ENCODE measurements at regions not wholly inside any gene's neighbourhood (a gene's known extent, or its start where the extent isn't known, plus 50 kb on each side); places are given as distances from the start of the nearest gene placed in this dataset.

DNA sequence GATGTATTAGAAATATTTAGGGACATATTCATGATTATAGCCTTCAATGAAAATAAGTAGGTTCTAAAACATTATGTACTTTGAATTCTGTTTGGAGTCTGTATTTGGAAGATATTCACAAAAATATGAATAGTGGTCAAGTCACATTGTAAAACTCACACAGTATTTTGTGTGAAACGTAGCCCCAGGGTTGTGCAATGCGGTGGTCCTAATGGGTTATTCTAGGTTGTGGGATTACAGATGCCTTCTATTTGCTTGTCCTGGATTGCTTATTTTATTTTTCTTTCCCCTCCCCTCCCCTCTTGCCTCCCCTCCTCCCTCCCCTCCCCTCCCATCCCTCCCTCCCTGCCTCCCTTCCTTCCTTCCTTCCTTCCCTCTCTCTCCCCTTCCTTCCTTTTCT is 93.7 kb upstream of the THUMPD2 start:
- FAIRE-seq = no peak

DNA sequence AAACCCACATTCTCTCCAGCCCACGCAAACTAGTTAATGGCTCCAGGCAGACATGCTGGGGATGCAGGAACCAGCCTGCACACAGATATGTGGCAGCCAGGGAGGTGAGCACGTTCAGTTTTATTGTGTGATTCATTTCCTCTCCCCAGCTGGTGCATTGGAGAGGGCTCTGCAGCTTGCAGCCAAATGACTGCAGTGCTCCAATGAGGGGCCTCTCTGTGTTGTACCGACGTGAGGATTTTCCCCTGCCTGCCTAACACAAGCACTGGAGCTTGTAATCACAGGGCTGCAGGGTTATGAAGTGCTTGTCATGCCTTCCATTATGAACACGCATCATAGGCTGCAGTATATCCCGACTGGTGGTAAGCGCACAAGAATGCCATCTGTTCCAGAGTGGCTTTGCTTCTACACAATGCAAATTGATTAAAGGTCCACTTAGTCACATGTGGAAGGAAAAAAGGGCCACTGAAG is 92.3 kb upstream of the THUMPD2 start:
- intact Hi-C loops (cut with micrococcal nuclease) = no loop called here
- no peak overlapping the region for H3K4me2 ChIP-seq (ENCODE audit: insufficient read depth, low read length)
- FAIRE-seq = no peak
- no peak for TF ChIP-seq ESRRB (CRISPR knock-in tag; IDR thresholded peaks at IDR 0.05; ENCODE audit: borderline replicate concordance)
- H3K27me3 ChIP-seq (ENCODE audit: control insufficient read depth in 2 of 2, insufficient read depth in 2 of 2, low read length in 2 of 2) = peaks cover 0 to 6% of the 10 kb centered on the region in 2 experiments; a peak in 2 of 5 replicates
- 1% methylated on average over 7 of the region's 7 CpGs for WGBS (ENCODE audit: insufficient coverage, low coverage, missing lambda C conversion rate)
- no peak overlapping the region for H2AFZ ChIP-seq (ENCODE audit: low read depth, low read length)
- in situ Hi-C loops (cut with MboI) = no loop called here
- no peaks in the 10 kb centered on the region for H3K9me3 ChIP-seq (replicated peaks; ENCODE audit: control insufficient read depth, insufficient read depth, low read depth, low read length)
- CTCF ChIA-PET (ENCODE audit: low intra/inter-chr PET ratio) = no interaction called here
- H4K20me1 ChIP-seq (replicated peaks; ENCODE audit: control insufficient read depth, insufficient read depth, low read length) = no peaks in the 10 kb centered on the region
- BruUV-seq (replicated peaks) = no TSS peak
- no peak for DNase-seq (ENCODE audit: extremely low read depth in 1 of 4, low spot score in 3 of 4)
- H3K79me2 ChIP-seq (ENCODE audit: control insufficient read depth, insufficient read depth, low read length) = no peaks in the 10 kb centered on the region
- no peak overlapping the region for H3K9ac ChIP-seq (ENCODE audit: insufficient read depth in 1 of 2, low read depth in 2 of 2, low read length in 2 of 2)
- no peaks in the 10 kb centered on the region for H3K4me1 ChIP-seq (replicated peaks in 1 of 2; ENCODE audit: control insufficient read depth in 2 of 2, insufficient read depth in 2 of 2, low read length in 2 of 2)
- no peaks in the 10 kb centered on the region for H3K9me1 ChIP-seq (ENCODE audit: control insufficient read depth, insufficient read depth, low read length)
- H3K27ac ChIP-seq (ENCODE audit: extremely low read depth, low read depth, low read length) = no peak overlapping the region
- POLR2A ChIA-PET = no interaction called here
- no peak for ATAC-seq
- no peak overlapping the region for H3K4me3 ChIP-seq
- no peaks in the 10 kb centered on the region for H3K36me3 ChIP-seq (ENCODE audit: control insufficient read depth, insufficient read depth, low read length)

More for the DNA sequence above, 93.7 kb upstream of the THUMPD2 start:
- no peaks in the 10 kb centered on the region for H4K20me1 ChIP-seq (replicated peaks; ENCODE audit: control insufficient read depth, insufficient read depth, low read length)
- DNase-seq (ENCODE audit: extremely low read depth in 1 of 4, low spot score in 3 of 4) (no peak), ATAC-seq (no peak)
- no peak for TF ChIP-seq XRCC5 (IDR thresholded peaks at IDR 0.05; ENCODE audit: low read depth, low read length)
- TF ChIP-seq HNRNPK (IDR thresholded peaks at IDR 0.05; ENCODE audit: low read depth, low read length, poor library complexity, severe bottlenecking) = peak; percentile 37
- CTCF ChIA-PET (ENCODE audit: low intra/inter-chr PET ratio) = interaction anchor here (0.6 kb wide), 1 partner anchor 718 kb away, joined by 6 read pairs; no protein-coding TSS in a partner anchor
- no peak overlapping the region for H2AFZ ChIP-seq (ENCODE audit: low read depth, low read length)
- BruUV-seq (replicated peaks) = no TSS peak
- H3K4me2 ChIP-seq (ENCODE audit: insufficient read depth, low read length) = no peak overlapping the region
- H3K79me2 ChIP-seq (ENCODE audit: control insufficient read depth, insufficient read depth, low read length) = no peaks in the 10 kb centered on the region
- WGBS (ENCODE audit: insufficient coverage, low coverage, missing lambda C conversion rate) = 0% methylated on average over 2 of the region's 2 CpGs
- POLR2A ChIA-PET = no interaction called here
- no peaks in the 10 kb centered on the region for H3K36me3 ChIP-seq (ENCODE audit: control insufficient read depth, insufficient read depth, low read length)
- H3K4me1 ChIP-seq (replicated peaks in 1 of 2; ENCODE audit: control insufficient read depth in 2 of 2, insufficient read depth in 2 of 2, low read length in 2 of 2) = no peaks in the 10 kb centered on the region
- in situ Hi-C loops (cut with MboI) (no loop called here), intact Hi-C loops (cut with micrococcal nuclease) (no loop called here)
- H3K9me1 ChIP-seq (ENCODE audit: control insufficient read depth, insufficient read depth, low read length) = no peaks in the 10 kb centered on the region
- H3K27ac ChIP-seq (ENCODE audit: extremely low read depth, low read depth, low read length) = no peak overlapping the region
- H3K4me3 ChIP-seq = no peak overlapping the region
- peaks cover 0 to 6% of the 10 kb centered on the region in 2 experiments; a peak in 2 of 5 replicates for H3K27me3 ChIP-seq (ENCODE audit: control insufficient read depth in 2 of 2, insufficient read depth in 2 of 2, low read length in 2 of 2)
- H3K9me3 ChIP-seq (replicated peaks; ENCODE audit: control insufficient read depth, insufficient read depth, low read depth, low read length) = no peaks in the 10 kb centered on the region
- H3K9ac ChIP-seq (ENCODE audit: insufficient read depth in 1 of 2, low read depth in 2 of 2, low read length in 2 of 2) = no peak overlapping the region
